ENCODE measurements at regions not wholly inside any gene's neighbourhood (a gene's known extent, or its start where the extent isn't known, plus 50 kb on each side); places are given as distances from the start of the nearest gene placed in this dataset.

DNA sequence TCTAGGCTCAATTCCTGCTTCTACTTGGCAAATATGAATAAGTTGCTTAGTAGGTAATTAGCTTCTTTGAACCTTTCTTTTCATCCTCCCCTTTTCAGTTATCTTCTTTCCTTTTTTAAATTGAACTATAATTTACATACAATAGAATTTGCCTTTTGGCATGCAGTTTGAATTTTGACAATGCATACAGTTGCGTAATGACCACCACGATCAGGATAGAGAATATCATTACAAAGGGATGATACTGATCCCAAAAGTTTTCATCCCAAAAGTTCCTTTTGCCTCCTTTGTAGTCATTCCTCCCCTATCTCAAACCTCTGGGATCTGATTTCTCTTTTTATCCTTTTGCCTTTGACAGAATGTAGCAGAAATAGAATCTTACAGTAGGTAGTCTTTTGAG lies 164.4 kb downstream of the NOC3L start:
- Histone ChIP-seq H3K27me3 (no peaks in the 10 kb centered on the region), H3K4me3 (no peak overlapping the region), H3K9me3 (no peaks in the 10 kb centered on the region), H3K36me3 (no peaks in the 10 kb centered on the region), H3K4me1 (peaks cover 10% of the 10 kb centered on the region), H3K27ac (no peak overlapping the region)
- no peak for DNase-seq (ENCODE audit: extremely low spot score in 2 of 2)
- intact Hi-C loops (cut with DNase I): no loop called here
- no peak for TF ChIP-seq POLR2AphosphoS5 (IDR thresholded peaks at IDR 0.05; ENCODE audit: insufficient read depth in 1 of 2, low read depth in 1 of 2)
- TF ChIP-seq CTCF (IDR thresholded peaks at IDR 0.05): no peak
- no peak for TF ChIP-seq POLR2A (IDR thresholded peaks at IDR 0.05)

DNA sequence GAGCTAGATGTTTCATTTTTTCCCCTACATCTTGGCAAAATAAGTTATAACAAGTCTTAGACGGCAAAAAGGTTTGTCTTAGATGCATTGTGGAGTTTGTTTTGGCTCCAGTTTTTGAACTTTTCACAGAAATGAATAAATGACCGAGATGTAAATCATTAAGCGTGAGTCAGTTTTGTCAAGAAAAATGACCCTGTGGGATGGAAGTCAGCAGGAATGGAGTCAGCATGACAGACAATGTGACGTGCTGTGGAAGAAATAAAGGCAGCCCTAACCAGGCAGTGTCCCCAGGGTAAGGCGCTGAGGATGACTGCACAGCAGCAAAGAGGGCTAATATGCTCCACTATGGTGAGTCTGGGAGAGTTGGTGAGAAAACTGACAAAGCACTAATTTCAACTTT lies 163.2 kb downstream of the NOC3L start:
- no peak for DNase-seq (ENCODE audit: extremely low spot score in 2 of 2)
- TF ChIP-seq POLR2AphosphoS5 (IDR thresholded peaks at IDR 0.05; ENCODE audit: insufficient read depth in 1 of 2, low read depth in 1 of 2): no peak
- TF ChIP-seq POLR2A (IDR thresholded peaks at IDR 0.05): no peak
- TF ChIP-seq CTCF (IDR thresholded peaks at IDR 0.05): no peak
- no peak overlapping the region for H3K27ac ChIP-seq
- no peaks in the 10 kb centered on the region for H3K27me3 ChIP-seq
- no peaks in the 10 kb centered on the region for H3K9me3 ChIP-seq
- H3K36me3 ChIP-seq: no peaks in the 10 kb centered on the region
- no peak overlapping the region for H3K4me3 ChIP-seq
- intact Hi-C loops (cut with DNase I): no loop called here
- peaks cover under 1% of the 10 kb centered on the region for H3K4me1 ChIP-seq

DNA sequence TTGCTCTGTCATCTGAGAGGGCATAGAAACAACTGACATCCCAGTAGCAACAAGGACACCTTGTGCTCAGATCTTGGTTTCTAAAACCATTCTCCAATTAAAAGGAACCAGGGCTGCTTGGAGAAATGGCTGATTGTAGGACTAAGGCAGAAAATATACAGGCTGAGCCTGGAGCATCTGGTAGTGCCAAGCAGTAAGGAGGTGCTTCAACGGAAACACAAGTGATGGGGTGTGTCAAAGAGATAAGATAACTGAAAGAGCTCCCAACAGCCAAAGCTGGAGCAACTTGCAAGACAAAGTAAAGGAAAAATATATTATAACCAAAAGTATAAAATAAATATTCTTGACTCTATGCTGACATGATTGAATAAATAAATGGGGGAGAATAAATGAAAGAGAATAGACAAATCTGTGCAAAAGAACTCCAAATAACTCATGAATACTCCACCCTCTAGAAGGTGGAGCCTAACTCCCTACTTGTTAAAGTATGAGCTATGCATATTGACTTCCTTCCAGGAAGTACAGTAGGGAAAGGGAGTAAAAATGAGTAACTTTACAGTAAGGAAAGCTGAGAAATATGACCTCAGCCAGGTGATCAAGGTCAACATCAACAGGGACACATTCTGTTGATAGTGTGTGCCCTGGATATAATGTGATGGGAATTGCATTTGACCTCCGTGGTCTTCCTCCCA lies 162.4 kb downstream of the NOC3L start:
- no peak for DNase-seq (ENCODE audit: extremely low spot score in 2 of 2)
- Histone ChIP-seq H3K9me3 (no peaks in the 10 kb centered on the region), H3K4me3 (no peak overlapping the region), H3K4me1 (no peaks in the 10 kb centered on the region), H3K36me3 (no peaks in the 10 kb centered on the region), H3K27ac (no peak overlapping the region), H3K27me3 (no peaks in the 10 kb centered on the region)
- intact Hi-C loops (cut with DNase I): no loop called here
- TF ChIP-seq POLR2AphosphoS5 (IDR thresholded peaks at IDR 0.05; ENCODE audit: insufficient read depth in 1 of 2, low read depth in 1 of 2): no peak
- no peak for TF ChIP-seq CTCF (IDR thresholded peaks at IDR 0.05)
- TF ChIP-seq POLR2A (IDR thresholded peaks at IDR 0.05): no peak

- intact Hi-C loops (cut with DNase I): no loop called here
- no peak overlapping the region for H3K27ac ChIP-seq
- DNase-seq (ENCODE audit: extremely low spot score in 2 of 2): no peak
- H3K36me3 ChIP-seq: no peaks in the 10 kb centered on the region
- H3K4me3 ChIP-seq: no peak overlapping the region
- H3K9me3 ChIP-seq: no peaks in the 10 kb centered on the region
- H3K27me3 ChIP-seq: no peaks in the 10 kb centered on the region
- peaks cover 7% of the 10 kb centered on the region for H3K4me1 ChIP-seq
- TF ChIP-seq CTCF (IDR thresholded peaks at IDR 0.05): no peak
- no peak for TF ChIP-seq POLR2A (IDR thresholded peaks at IDR 0.05)
- no peak for TF ChIP-seq POLR2AphosphoS5 (IDR thresholded peaks at IDR 0.05; ENCODE audit: insufficient read depth in 1 of 2, low read depth in 1 of 2)
Measured at GRCh38 chr10:94205396-94205831, 157.3 kb downstream of the NOC3L start.

- H3K36me3 ChIP-seq: no peaks in the 10 kb centered on the region
- H3K4me1 ChIP-seq: peaks cover 7% of the 10 kb centered on the region
- H3K27ac ChIP-seq: no peak overlapping the region
- H3K27me3 ChIP-seq: no peaks in the 10 kb centered on the region
- DNase-seq (ENCODE audit: extremely low spot score in 2 of 2): no peak
- TF ChIP-seq POLR2AphosphoS5 (IDR thresholded peaks at IDR 0.05; ENCODE audit: insufficient read depth in 1 of 2, low read depth in 1 of 2): no peak
- no peak for TF ChIP-seq CTCF (IDR thresholded peaks at IDR 0.05)
- TF ChIP-seq POLR2A (IDR thresholded peaks at IDR 0.05): no peak
- no peaks in the 10 kb centered on the region for H3K9me3 ChIP-seq
- intact Hi-C loops (cut with DNase I): no loop called here
- no peak overlapping the region for H3K4me3 ChIP-seq
Measured at GRCh38 chr10:94206176-94206575, 156.6 kb downstream of the NOC3L start.

Measured in vagina (tissue), 2 donors.